ENCODE measurements at regions not wholly inside any gene's neighbourhood (a gene's known extent, or its start where the extent isn't known, plus 50 kb on each side); places are given as distances from the start of the nearest gene placed in this dataset.

GRCh38 chr17:73924114-73924908, 279.2 kb upstream of the RPL38 start:
- WGBS (ENCODE audit: insufficient coverage, low coverage, low lambda C conversion rate, missing lambda C conversion rate), result 50% methylated on average over 9 of the region's 10 CpGs
- Histone ChIP-seq H3K4me3 (no peak overlapping the region), H3K9me3 (no peaks in the 10 kb centered on the region), H3K4me1 (no peaks in the 10 kb centered on the region), H3K27me3 (no peaks in the 10 kb centered on the region), H3K27ac (no peak overlapping the region), H3K36me3 (no peaks in the 10 kb centered on the region)
- ATAC-seq, result no peak
- intact Hi-C loops (cut with DNase I), result no loop called here
- DNase-seq, result no peak
- no peak for TF ChIP-seq CTCF (IDR thresholded peaks at IDR 0.05)
- TF ChIP-seq POLR2A (IDR thresholded peaks at IDR 0.05), result no peak

GRCh38 chr17:73924909-73925186, 278.6 kb upstream of the RPL38 start:
- Histone ChIP-seq H3K9me3 (no peaks in the 10 kb centered on the region), H3K4me3 (no peak overlapping the region), H3K4me1 (no peaks in the 10 kb centered on the region), H3K27me3 (no peaks in the 10 kb centered on the region), H3K36me3 (no peaks in the 10 kb centered on the region), H3K27ac (no peak overlapping the region)
- ATAC-seq (no peak), DNase-seq (no peak)
- intact Hi-C loops (cut with DNase I), result no loop called here
- no peak for TF ChIP-seq CTCF (IDR thresholded peaks at IDR 0.05)
- TF ChIP-seq POLR2A (IDR thresholded peaks at IDR 0.05), result no peak

- no peak for ATAC-seq
- intact Hi-C loops (cut with DNase I), result no loop called here
- TF ChIP-seq CTCF (IDR thresholded peaks at IDR 0.05) (no peak), POLR2A (IDR thresholded peaks at IDR 0.05) (no peak)
Observed at GRCh38 chr17:73929860-73930430, 273.5 kb upstream of the RPL38 start.

GRCh38 chr17:73932216-73932749, 271.2 kb upstream of the RPL38 start:
- TF ChIP-seq CTCF (IDR thresholded peaks at IDR 0.05), result no peak
- TF ChIP-seq POLR2A (IDR thresholded peaks at IDR 0.05), result no peak
- intact Hi-C loops (cut with DNase I), result no loop called here

More at GRCh38 chr17:73929860-73930430, 273.5 kb upstream of the RPL38 start:
- H3K27ac ChIP-seq, result no peak overlapping the region
- no peaks in the 10 kb centered on the region for H3K27me3 ChIP-seq
- H3K4me3 ChIP-seq, result no peak overlapping the region
- H3K4me1 ChIP-seq, result no peaks in the 10 kb centered on the region
- H3K36me3 ChIP-seq, result no peaks in the 10 kb centered on the region
- 30% methylated on average over 8 of the region's 8 CpGs for WGBS (ENCODE audit: insufficient coverage, low coverage, low lambda C conversion rate, missing lambda C conversion rate)
- no peak for DNase-seq
- no peaks in the 10 kb centered on the region for H3K9me3 ChIP-seq

More at GRCh38 chr17:73932216-73932749, 271.2 kb upstream of the RPL38 start:
- H3K27ac ChIP-seq, result no peak overlapping the region
- H3K27me3 ChIP-seq, result no peaks in the 10 kb centered on the region
- DNase-seq (no peak), ATAC-seq (no peak)
- 70% methylated on average over 9 of the region's 9 CpGs for WGBS (ENCODE audit: insufficient coverage, low coverage, low lambda C conversion rate, missing lambda C conversion rate)
- H3K4me1 ChIP-seq, result peaks cover 0 to 7% (median 0%) of the 10 kb centered on the region in 4 donors
- H3K4me3 ChIP-seq, result no peak overlapping the region
- no peaks in the 10 kb centered on the region for H3K9me3 ChIP-seq
- H3K36me3 ChIP-seq, result no peaks in the 10 kb centered on the region

All from right lobe of liver (tissue), 6 donors.